ENCODE measurements at regions not wholly inside any gene's neighbourhood (a gene's known extent, or its start where the extent isn't known, plus 50 kb on each side); places are given as distances from the start of the nearest gene placed in this dataset.

DNA sequence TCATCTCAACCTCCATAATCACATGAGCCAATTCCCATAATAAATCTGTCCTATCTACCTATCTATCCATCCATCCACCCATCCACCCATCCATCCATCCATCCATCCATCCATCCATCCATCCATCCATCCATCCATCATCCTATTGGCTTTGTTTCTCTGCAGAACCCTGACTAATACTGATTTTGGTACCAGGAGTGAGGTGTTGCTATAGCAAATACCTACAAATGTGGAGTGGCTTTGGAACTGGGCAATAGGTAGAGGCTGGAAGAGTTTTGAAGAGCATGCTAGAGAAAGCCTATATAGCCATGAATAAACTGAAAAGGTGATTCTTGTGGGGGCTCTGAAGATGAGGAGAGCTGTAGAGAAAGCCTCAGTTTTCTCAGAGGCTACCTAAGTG, 88.7 kb upstream of the ANKRD28 start:
- Histone ChIP-seq H3F3A (ENCODE audit: insufficient read depth) (no peaks in the 10 kb centered on the region), H3K9ac (no peak overlapping the region), H3K4me3 (no peak overlapping the region), H3K27me3 (replicated peaks; ENCODE audit: insufficient read depth) (no peaks in the 10 kb centered on the region), H3K4me2 (ENCODE audit: unreplicated experiment) (no peak overlapping the region), H3K36me3 (ENCODE audit: low read depth) (no peaks in the 10 kb centered on the region), H3K27ac (no peak overlapping the region), H2AFZ (no peak overlapping the region), H3K79me2 (ENCODE audit: insufficient read depth) (no peaks in the 10 kb centered on the region), H3K9me3 (ENCODE audit: low read depth) (no peaks in the 10 kb centered on the region), H3K4me1 (ENCODE audit: insufficient read depth) (no peaks in the 10 kb centered on the region), H3K9me2 (ENCODE audit: insufficient read depth) (peaks cover 4% of the 10 kb centered on the region; the same call in 1 of the 2 replicates), H4K20me1 (ENCODE audit: insufficient read depth) (no peaks in the 10 kb centered on the region)
- in situ Hi-C loops (cut with MboI), result no loop called here
- DNase-seq, result no peak
- TF ChIP-seq EZH2phosphoT487 (IDR thresholded peaks at IDR 0.05; ENCODE audit: insufficient read depth, low read depth) (no peak), EZH2 (IDR thresholded peaks at IDR 0.05; ENCODE audit: insufficient read depth, poor library complexity, severe bottlenecking) (no peak)

GRCh38 chr3:15887261-15887660, 89.5 kb upstream of the ANKRD28 start:
- TF ChIP-seq EZH2phosphoT487 (IDR thresholded peaks at IDR 0.05; ENCODE audit: insufficient read depth, low read depth) (no peak), EZH2 (IDR thresholded peaks at IDR 0.05; ENCODE audit: insufficient read depth, poor library complexity, severe bottlenecking) (no peak)
- Histone ChIP-seq H2AFZ (no peak overlapping the region), H4K20me1 (ENCODE audit: insufficient read depth) (no peaks in the 10 kb centered on the region), H3K9ac (no peak overlapping the region), H3K79me2 (ENCODE audit: insufficient read depth) (no peaks in the 10 kb centered on the region), H3K4me3 (no peak overlapping the region), H3K36me3 (ENCODE audit: low read depth) (no peaks in the 10 kb centered on the region), H3K9me3 (ENCODE audit: low read depth) (no peaks in the 10 kb centered on the region), H3K27ac (no peak overlapping the region), H3F3A (ENCODE audit: insufficient read depth) (peaks cover 3% of the 10 kb centered on the region), H3K9me2 (ENCODE audit: insufficient read depth) (peaks cover 4% of the 10 kb centered on the region; the same call in 1 of the 2 replicates), H3K4me2 (ENCODE audit: unreplicated experiment) (no peak overlapping the region), H3K27me3 (replicated peaks; ENCODE audit: insufficient read depth) (no peaks in the 10 kb centered on the region), H3K4me1 (ENCODE audit: insufficient read depth) (peaks cover 1% of the 10 kb centered on the region; the same call in 1 of the 2 replicates)
- no peak for DNase-seq
- in situ Hi-C loops (cut with MboI), result no loop called here

GRCh38 chr3:15889936-15890335, 92.2 kb upstream of the ANKRD28 start:
- Histone ChIP-seq H3K27me3 (replicated peaks; ENCODE audit: insufficient read depth) (no peaks in the 10 kb centered on the region), H4K20me1 (ENCODE audit: insufficient read depth) (no peaks in the 10 kb centered on the region), H3K9me2 (ENCODE audit: insufficient read depth) (peaks cover 4% of the 10 kb centered on the region; the same call in 1 of the 2 replicates), H3K27ac (no peak overlapping the region), H2AFZ (no peak overlapping the region), H3K9me3 (ENCODE audit: low read depth) (no peaks in the 10 kb centered on the region), H3K4me1 (ENCODE audit: insufficient read depth) (peaks cover 20% of the 10 kb centered on the region), H3K4me2 (ENCODE audit: unreplicated experiment) (no peak overlapping the region), H3F3A (ENCODE audit: insufficient read depth) (peaks cover 22% of the 10 kb centered on the region), H3K36me3 (ENCODE audit: low read depth) (no peaks in the 10 kb centered on the region), H3K9ac (no peak overlapping the region), H3K79me2 (ENCODE audit: insufficient read depth) (no peaks in the 10 kb centered on the region), H3K4me3 (no peak overlapping the region)
- in situ Hi-C loops (cut with MboI), result no loop called here
- TF ChIP-seq EZH2 (IDR thresholded peaks at IDR 0.05; ENCODE audit: insufficient read depth, poor library complexity, severe bottlenecking) (no peak), EZH2phosphoT487 (IDR thresholded peaks at IDR 0.05; ENCODE audit: insufficient read depth, low read depth) (no peak)
- DNase-seq, result no peak

DNA sequence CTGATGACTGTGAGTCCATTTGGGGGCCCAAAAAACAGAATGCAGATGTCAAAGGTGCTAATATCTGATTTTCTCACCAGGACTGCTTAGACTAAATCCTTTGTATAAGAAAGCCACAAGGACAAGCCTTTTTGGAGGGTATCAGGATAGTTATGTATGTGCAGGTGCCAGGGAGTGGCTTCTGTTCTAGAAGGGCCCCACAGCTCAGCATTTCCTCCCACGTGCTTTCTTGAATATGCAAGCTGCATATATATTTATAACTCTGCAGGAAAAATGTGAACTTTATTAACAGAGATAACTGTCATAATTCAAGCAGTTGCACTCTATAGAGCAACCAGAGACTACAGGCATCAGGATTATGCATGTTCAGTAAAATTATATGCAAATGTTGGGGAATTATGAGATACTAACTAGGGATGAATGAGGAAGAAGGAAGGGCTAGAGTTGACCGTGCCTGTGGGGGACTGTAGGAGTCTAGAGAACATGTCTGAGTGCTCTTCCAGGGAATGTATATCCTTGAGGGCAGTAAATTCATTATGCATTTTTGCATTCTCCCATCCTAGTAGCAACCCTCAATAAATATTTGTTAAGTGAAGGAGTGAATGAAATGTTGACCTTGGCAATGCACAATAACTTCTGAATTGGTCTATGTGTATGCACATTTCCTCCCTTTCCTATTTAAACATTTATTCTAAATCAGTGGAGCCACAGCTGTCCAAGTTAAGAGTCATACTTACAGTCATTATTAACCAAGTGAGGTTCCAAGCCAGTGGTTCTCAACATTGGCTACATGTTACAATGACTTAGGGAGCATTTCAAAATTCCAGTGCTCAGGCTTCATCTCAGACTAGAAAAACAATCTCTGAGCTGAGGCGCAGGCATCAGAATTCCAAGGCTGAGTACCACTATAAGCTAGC, 94.8 kb upstream of the ANKRD28 start:
- H3K4me2 ChIP-seq (ENCODE audit: unreplicated experiment), result no peak overlapping the region
- no peak for TF ChIP-seq EZH2 (IDR thresholded peaks at IDR 0.05; ENCODE audit: insufficient read depth, poor library complexity, severe bottlenecking)
- TF ChIP-seq EZH2phosphoT487 (IDR thresholded peaks at IDR 0.05; ENCODE audit: insufficient read depth, low read depth), result no peak
- H3K27ac ChIP-seq, result peak overlapping the region; percentile 85
- in situ Hi-C loops (cut with MboI), result no loop called here
- H3K9me2 ChIP-seq (ENCODE audit: insufficient read depth), result no peaks in the 10 kb centered on the region
- peak overlapping the region; percentile 49; the same call in 1 of the 2 replicates for H3K9ac ChIP-seq
- no peak overlapping the region for H3K4me3 ChIP-seq
- no peaks in the 10 kb centered on the region for H3K27me3 ChIP-seq (replicated peaks; ENCODE audit: insufficient read depth)
- H3K4me1 ChIP-seq (ENCODE audit: insufficient read depth), result peaks cover 20% of the 10 kb centered on the region
- no peaks in the 10 kb centered on the region for H3K36me3 ChIP-seq (ENCODE audit: low read depth)
- no peaks in the 10 kb centered on the region for H4K20me1 ChIP-seq (ENCODE audit: insufficient read depth)
- H3K79me2 ChIP-seq (ENCODE audit: insufficient read depth), result no peaks in the 10 kb centered on the region
- peak; percentile 75 for DNase-seq
- 68 to 76% methylated on average over 3 of the region's 3 CpGs for WGBS, 2 experiments (ENCODE audit: low coverage in 1 of 2, low lambda C conversion rate in 2 of 2, missing lambda C conversion rate in 2 of 2)
- H3F3A ChIP-seq (ENCODE audit: insufficient read depth), result peaks cover 22% of the 10 kb centered on the region
- H3K9me3 ChIP-seq (ENCODE audit: low read depth), result no peaks in the 10 kb centered on the region
- H2AFZ ChIP-seq, result no peak overlapping the region

Data from GM23248 (cell line).